KMS-11 (cell line): ENCODE measurements at regions not wholly inside any gene's neighbourhood (a gene's known extent, or its start where the extent isn't known, plus 50 kb on each side); places are given as distances from the start of the nearest gene placed in this dataset.

Source experiments
- H2AFZ ChIP-seq: fragments of 200-600 bp; sonication (generic); 2 replicates; pipeline ENCODE4 v1.6.1; 2016; ENCODE audit warnings: antibody characterized with exemption, mixed run types, low read depth
- H3K27ac ChIP-seq: fragments of 200-600 bp; sonication (generic); 2 replicates; pipeline ENCODE4 v1.6.1; 2016; ENCODE audit warnings: mild to moderate bottlenecking, mixed run types
- H3K27me3 ChIP-seq: fragments of 200-600 bp; sonication (generic); 2 replicates; pipeline ENCODE4 v1.6.1; 2017; ENCODE audit warnings: mild to moderate bottlenecking, low read depth, mixed run types, moderate library complexity; ENCODE audit not compliant: insufficient read depth
- H3K36me3 ChIP-seq: fragments of 200-600 bp; sonication (generic); 2 replicates; pipeline ENCODE4 v1.6.1; 2017; ENCODE audit warnings: mild to moderate bottlenecking, mixed run types; ENCODE audit not compliant: insufficient read depth
- H3K4me1 ChIP-seq: fragments of 200-600 bp; sonication (generic); 2 replicates; pipeline ENCODE4 v1.6.1; 2016; ENCODE audit warnings: mild to moderate bottlenecking, low read depth, mixed run types; ENCODE audit not compliant: poor library complexity, severe bottlenecking
- H3K4me2 ChIP-seq: fragments of 200-600 bp; sonication (generic); 2 replicates; pipeline ENCODE4 v1.7.0; 2016; ENCODE audit warnings: mild to moderate bottlenecking, mixed run types
- H3K4me3 ChIP-seq: fragments of 200-600 bp; sonication (generic); IDR thresholded peaks from 2 replicates; pipeline ENCODE4 v1.6.1; 2017; ENCODE audit warnings: low read depth, low read length, mixed read lengths; ENCODE audit not compliant: insufficient read depth
- H3K79me2 ChIP-seq: fragments of 200-600 bp; sonication (generic); 2 replicates; pipeline ENCODE4 v1.6.1; 2016; ENCODE audit warnings: low read depth, mixed run types; ENCODE audit not compliant: insufficient read depth
- H3K9ac ChIP-seq: fragments of 200-600 bp; sonication (generic); 2 replicates; pipeline ENCODE4 v1.6.1; 2016; ENCODE audit warnings: mild to moderate bottlenecking, mixed run types
- H4K20me1 ChIP-seq: fragments of 200-600 bp; sonication (generic); 2 replicates; pipeline ENCODE4 v1.6.1; 2016; ENCODE audit warnings: mild to moderate bottlenecking, mixed run types; ENCODE audit not compliant: insufficient read depth
- TF ChIP-seq, protein P1 (sequence below): fragments of 200-600 bp; sonication (generic); conservative IDR thresholded peaks from 2 replicates; pipeline ENCODE4 v1.6.1; 2017; ENCODE audit warnings: low read depth, mild to moderate bottlenecking, antibody characterized with exemption, low read length, moderate library complexity, mixed read lengths

DNA sequence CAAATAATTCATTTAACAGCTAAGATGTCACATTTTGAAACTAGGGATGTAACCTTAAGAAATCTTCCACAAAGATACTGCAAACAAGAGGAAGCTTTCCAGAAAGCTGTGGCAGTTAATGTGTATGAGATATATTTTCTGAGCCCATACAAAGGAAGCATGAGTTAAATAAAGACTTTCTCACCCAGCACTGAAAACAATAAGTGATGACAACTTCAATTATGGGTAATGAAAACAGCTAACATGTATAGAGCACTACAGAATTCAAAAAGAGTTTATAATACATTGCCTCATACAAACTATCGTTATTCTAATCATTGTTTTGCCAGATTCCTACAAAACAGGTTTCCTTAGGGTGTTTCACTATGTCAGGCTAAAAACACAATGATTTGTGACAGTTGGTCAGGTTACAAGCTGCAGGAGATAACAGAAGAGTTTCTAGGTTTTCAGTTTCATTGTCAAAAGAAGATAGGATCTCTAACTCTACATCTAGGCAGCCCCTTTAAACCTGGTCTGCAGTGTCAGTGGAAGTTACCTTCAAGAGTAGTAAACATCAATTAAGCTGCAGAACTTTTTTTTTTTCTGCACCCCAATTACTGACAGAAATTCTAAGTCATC lies 618.1 kb upstream of the ADGRL3 start:
- Histone ChIP-seq H3K4me1 (peaks cover 13% of the 10 kb centered on the region), H3K4me2 (no peak overlapping the region), H3K27ac (no peak overlapping the region; the same call in 1 of the 2 replicates), H3K9ac (no peak overlapping the region), H3K36me3 (no peaks in the 10 kb centered on the region), H3K4me3 (no peak overlapping the region), H3K27me3 (no peaks in the 10 kb centered on the region), H4K20me1 (no peaks in the 10 kb centered on the region), H2AFZ (no peak overlapping the region), H3K79me2 (no peaks in the 10 kb centered on the region)
- TF ChIP-seq, protein P1, sequence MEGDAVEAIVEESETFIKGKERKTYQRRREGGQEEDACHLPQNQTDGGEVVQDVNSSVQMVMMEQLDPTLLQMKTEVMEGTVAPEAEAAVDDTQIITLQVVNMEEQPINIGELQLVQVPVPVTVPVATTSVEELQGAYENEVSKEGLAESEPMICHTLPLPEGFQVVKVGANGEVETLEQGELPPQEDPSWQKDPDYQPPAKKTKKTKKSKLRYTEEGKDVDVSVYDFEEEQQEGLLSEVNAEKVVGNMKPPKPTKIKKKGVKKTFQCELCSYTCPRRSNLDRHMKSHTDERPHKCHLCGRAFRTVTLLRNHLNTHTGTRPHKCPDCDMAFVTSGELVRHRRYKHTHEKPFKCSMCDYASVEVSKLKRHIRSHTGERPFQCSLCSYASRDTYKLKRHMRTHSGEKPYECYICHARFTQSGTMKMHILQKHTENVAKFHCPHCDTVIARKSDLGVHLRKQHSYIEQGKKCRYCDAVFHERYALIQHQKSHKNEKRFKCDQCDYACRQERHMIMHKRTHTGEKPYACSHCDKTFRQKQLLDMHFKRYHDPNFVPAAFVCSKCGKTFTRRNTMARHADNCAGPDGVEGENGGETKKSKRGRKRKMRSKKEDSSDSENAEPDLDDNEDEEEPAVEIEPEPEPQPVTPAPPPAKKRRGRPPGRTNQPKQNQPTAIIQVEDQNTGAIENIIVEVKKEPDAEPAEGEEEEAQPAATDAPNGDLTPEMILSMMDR: no peak

DNA sequence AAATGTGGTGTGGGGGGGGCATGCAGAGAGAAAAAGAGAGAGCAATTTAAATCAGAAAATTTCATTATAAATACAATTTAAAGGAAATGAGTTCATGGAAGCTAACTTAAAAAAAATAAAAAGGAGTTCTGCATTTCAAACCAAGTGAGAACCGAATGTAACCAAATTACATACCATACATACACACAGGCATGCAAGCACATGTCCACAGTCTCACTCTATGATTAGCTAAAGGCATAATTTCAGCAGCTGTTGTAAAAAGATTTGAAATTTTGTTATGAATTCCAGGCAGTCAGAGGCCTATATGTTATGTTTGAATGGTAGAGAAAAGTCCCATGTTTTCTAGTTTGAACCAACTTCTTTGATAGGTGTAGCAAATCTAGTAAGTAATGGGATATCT lies 611.6 kb upstream of the ADGRL3 start:
- Histone ChIP-seq H3K4me3 (no peak overlapping the region), H2AFZ (no peak overlapping the region), H3K27me3 (no peaks in the 10 kb centered on the region), H3K4me2 (no peak overlapping the region), H3K4me1 (no peaks in the 10 kb centered on the region), H4K20me1 (no peaks in the 10 kb centered on the region), H3K79me2 (no peaks in the 10 kb centered on the region), H3K9ac (no peak overlapping the region), H3K27ac (no peak overlapping the region), H3K36me3 (no peaks in the 10 kb centered on the region)
- TF ChIP-seq, protein P1: no peak

DNA sequence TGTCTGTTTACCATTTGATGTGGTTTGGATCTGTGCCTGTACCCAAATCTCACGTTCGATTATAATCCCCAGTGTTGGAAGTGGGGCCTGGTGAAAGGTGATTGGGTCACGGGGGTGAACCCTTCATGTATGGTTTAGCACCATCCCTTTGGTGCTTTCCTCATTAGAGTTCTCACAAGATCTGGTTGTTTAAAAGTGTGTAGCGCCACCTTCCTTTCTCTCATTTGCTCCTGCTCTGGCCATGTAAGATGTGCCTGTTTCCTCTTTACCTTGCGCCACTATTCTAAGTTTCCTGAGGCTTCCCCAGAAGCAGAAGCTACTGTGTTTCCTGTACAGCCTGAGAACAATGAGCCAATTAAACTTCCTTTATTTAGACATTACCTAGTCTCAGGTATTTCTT lies 610.7 kb upstream of the ADGRL3 start:
- no peak overlapping the region for H2AFZ ChIP-seq
- no peak overlapping the region for H3K4me3 ChIP-seq
- no peaks in the 10 kb centered on the region for H3K36me3 ChIP-seq
- H3K4me1 ChIP-seq: no peaks in the 10 kb centered on the region
- H3K4me2 ChIP-seq: no peak overlapping the region
- TF ChIP-seq, protein P1: no peak
- no peaks in the 10 kb centered on the region for H3K79me2 ChIP-seq
- H4K20me1 ChIP-seq: no peaks in the 10 kb centered on the region
- H3K9ac ChIP-seq: no peak overlapping the region
- H3K27ac ChIP-seq: no peak overlapping the region
- no peaks in the 10 kb centered on the region for H3K27me3 ChIP-seq

DNA sequence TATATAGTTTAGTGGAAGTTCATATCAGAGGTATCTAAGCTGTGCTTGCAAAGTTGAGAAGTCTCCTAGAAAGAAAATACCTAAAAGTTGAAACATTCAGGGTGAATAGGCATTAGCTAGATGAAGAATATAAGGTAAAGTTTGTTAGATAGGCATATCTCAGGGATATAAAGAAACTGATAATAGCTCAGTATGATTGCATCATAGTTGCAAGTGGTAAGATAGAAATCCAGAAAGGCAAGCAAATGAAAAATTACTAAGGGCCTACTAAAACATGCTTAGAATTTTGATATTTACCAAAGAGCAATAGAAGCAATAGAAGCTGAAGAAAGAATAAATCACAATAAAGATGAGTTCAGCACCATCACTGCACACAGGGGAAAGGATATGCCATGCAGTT lies 610.0 kb upstream of the ADGRL3 start:
- Histone ChIP-seq H3K27me3 (no peaks in the 10 kb centered on the region), H3K4me3 (no peak overlapping the region), H3K9ac (no peak overlapping the region), H3K4me2 (no peak overlapping the region), H3K27ac (no peak overlapping the region), H2AFZ (no peak overlapping the region), H4K20me1 (no peaks in the 10 kb centered on the region), H3K36me3 (no peaks in the 10 kb centered on the region), H3K4me1 (no peaks in the 10 kb centered on the region), H3K79me2 (no peaks in the 10 kb centered on the region)
- TF ChIP-seq, protein P1: no peak
